IMR-90 (cell line): ENCODE measurements at regions not wholly inside any gene's neighbourhood (a gene's known extent, or its start where the extent isn't known, plus 50 kb on each side); places are given as distances from the start of the nearest gene placed in this dataset.

Source experiments
- ATAC-seq: fragments of 200-7000 bp; cut with Tn5 transposase; 2 replicates; pipeline ENCODE4 v1.9.1; 2020; ENCODE audit warnings: low read depth, mild to moderate bottlenecking, moderate library complexity
- BruUV-seq: library from RNA; stranded (reverse); fragments of 400-500 nt; replicated peaks from 2 replicates; lab custom pipeline; 2021; lab: Mats Ljungman, UMichigan
- CTCF ChIA-PET: fragments of 300-600 bp; formaldehyde crosslinking; extraction: SDS; loops from one replicate; lab custom pipeline; 2021; ENCODE audit warnings: antibody characterized with exemption; lab: Yijun Ruan, JAX
- POLR2A ChIA-PET: fragments of 300-600 bp; sonication (Branson Sonifier 250); formaldehyde crosslinking; loops from one replicate; lab custom pipeline; 2022; ENCODE audit warnings: antibody characterized with exemption; ENCODE audit not compliant: unreplicated experiment; lab: Charles Lee
- DNase-seq: peaks from one replicate; pipeline ENCODE4 v3.0.0; 2013
- H2AFZ ChIP-seq: replicated peaks from 2 replicates; pipeline ENCODE3; 2013; ENCODE audit warnings: low read length, mild to moderate bottlenecking; ENCODE audit not compliant: poor library complexity
- H2AK5ac ChIP-seq: 2 replicates; pipeline ENCODE4 v1.6.1; 2013; ENCODE audit warnings: low read depth, low read length, inconsistent platforms
- H2AK9ac ChIP-seq: replicated peaks from 2 replicates; pipeline ENCODE3; 2013; ENCODE audit warnings: mild to moderate bottlenecking, low read depth, low read length, moderate library complexity; ENCODE audit not compliant: poor library complexity
- H2BK120ac ChIP-seq: 2 replicates; pipeline ENCODE4 v1.6.1; 2013; ENCODE audit warnings: low read depth, low read length, inconsistent platforms
- H2BK15ac ChIP-seq: 3 replicates; pipeline ENCODE4 v1.6.1; 2013; ENCODE audit warnings: low read depth, low read length, inconsistent platforms
- H2BK20ac ChIP-seq: 2 replicates; pipeline ENCODE4 v1.6.1; 2013; ENCODE audit warnings: low read depth, mild to moderate bottlenecking, inconsistent platforms, low read length, moderate library complexity
- H2BK5ac ChIP-seq: 2 replicates; pipeline ENCODE4 v1.6.1; 2013; ENCODE audit warnings: mild to moderate bottlenecking, low read depth, low read length, inconsistent platforms; ENCODE audit not compliant: poor library complexity, severe bottlenecking
- H3K14ac ChIP-seq: replicated peaks from 2 replicates; pipeline ENCODE4 v1.6.1; 2013; ENCODE audit warnings: low read depth, low read length, inconsistent platforms
- H3K18ac ChIP-seq: 2 replicates; pipeline ENCODE4 v1.6.1; 2013; ENCODE audit warnings: low read depth, low read length, control low read depth
- H3K23ac ChIP-seq: 2 replicates; pipeline ENCODE4 v1.6.1; 2013; ENCODE audit warnings: low read depth, low read length, inconsistent platforms
- H3K27ac ChIP-seq: 2 replicates; pipeline ENCODE4 v1.5.1; 2013; ENCODE audit warnings: mild to moderate bottlenecking, control low read depth, low read length; ENCODE audit not compliant: insufficient read depth
- H3K27me3 ChIP-seq: 2 replicates; pipeline ENCODE4 v1.6.1; 2013; ENCODE audit warnings: low read length; ENCODE audit not compliant: control insufficient read depth, insufficient read depth
- H3K36me3 ChIP-seq: 2 replicates; pipeline ENCODE4 v1.6.1; 2013; ENCODE audit warnings: low read length, mixed read lengths; ENCODE audit not compliant: control insufficient read depth, insufficient read depth
- H3K4ac ChIP-seq: 2 replicates; pipeline ENCODE4 v1.6.1; 2013; ENCODE audit warnings: low read depth, low read length, inconsistent platforms
- H3K4me1 ChIP-seq: 2 replicates; pipeline ENCODE4 v1.6.1; 2013; ENCODE audit warnings: low read length, mixed read lengths; ENCODE audit not compliant: control insufficient read depth, insufficient read depth
- H3K4me2 ChIP-seq: 2 replicates; pipeline ENCODE4 v1.6.1; 2013; ENCODE audit warnings: low read depth, mild to moderate bottlenecking, control low read depth, low read length, moderate library complexity
- H3K4me3 ChIP-seq: 2 replicates; pipeline ENCODE4 v1.5.1; 2013; ENCODE audit warnings: low read depth, mild to moderate bottlenecking, control low read depth, low read length, moderate library complexity; ENCODE audit not compliant: insufficient read depth
- H3K56ac ChIP-seq: 2 replicates; pipeline ENCODE4 v1.6.1; 2013; ENCODE audit warnings: low read length, inconsistent platforms; ENCODE audit not compliant: insufficient read depth; ENCODE audit errors: extremely low read depth
- H3K79me1 ChIP-seq, 2 experiments: 2 replicates each; pipeline ENCODE4 v1.6.1; 2013; ENCODE audit warnings: low read length in 2 of 2, inconsistent platforms in 1 of 2, low read depth in 1 of 2
- H3K9ac ChIP-seq: 2 replicates; pipeline ENCODE4 v1.6.1; 2013; ENCODE audit warnings: low read depth, low read length, control low read depth
- H3K9me1 ChIP-seq: 2 replicates; pipeline ENCODE4 v1.6.1; 2013; ENCODE audit warnings: low read length, inconsistent platforms; ENCODE audit not compliant: insufficient read depth
- H3K9me3 ChIP-seq: 2 replicates; pipeline ENCODE4 v1.6.1; 2013; ENCODE audit warnings: low read length; ENCODE audit not compliant: control insufficient read depth, insufficient read depth
- H4K20me1 ChIP-seq: 2 replicates; pipeline ENCODE4 v1.6.1; 2013; ENCODE audit warnings: low read length, inconsistent platforms; ENCODE audit not compliant: insufficient read depth
- H4K5ac ChIP-seq: 2 replicates; pipeline ENCODE4 v1.6.1; 2013; ENCODE audit warnings: mild to moderate bottlenecking, low read depth, low read length, control low read depth
- H4K8ac ChIP-seq, 2 experiments: 2 replicates each; pipeline ENCODE4 v1.6.1; 2013; ENCODE audit warnings: low read depth in 2 of 2, low read length in 2 of 2, control low read depth in 1 of 2, inconsistent platforms in 1 of 2
- H4K91ac ChIP-seq: 2 replicates; pipeline ENCODE4 v1.6.1; 2013; ENCODE audit warnings: low read depth, low read length, inconsistent platforms; ENCODE audit not compliant: insufficient read depth
- BHLHE40 ChIP-seq: fragments of 150-350 bp; IDR thresholded peaks from 2 replicates; pipeline ENCODE4 v1.6.1; 2016; ENCODE audit warnings: mild to moderate bottlenecking, low read depth, low read length
- CEBPB ChIP-seq: IDR thresholded peaks from 2 replicates; pipeline ENCODE4 v1.6.1; 2012; ENCODE audit warnings: low read depth, low read length, improper control_type of control experiment
- CHD1 ChIP-seq: IDR thresholded peaks from 2 replicates; pipeline ENCODE4 v1.6.1; 2012; ENCODE audit warnings: low read depth, low read length, improper control_type of control experiment
- CTCF ChIP-seq: conservative IDR thresholded peaks from 2 replicates; pipeline ENCODE4 v1.5.1; 2012; ENCODE audit warnings: mild to moderate bottlenecking, low read depth, low read length, improper control_type of control experiment
- ELK1 ChIP-seq: fragments of 150-350 bp; IDR thresholded peaks from 2 replicates; pipeline ENCODE4 v1.6.1; 2016; ENCODE audit warnings: low read depth, mild to moderate bottlenecking, low read length, moderate library complexity, borderline replicate concordance
- FOS ChIP-seq: fragments of 150-350 bp; IDR thresholded peaks from 2 replicates; pipeline ENCODE4 v1.6.1; 2016; ENCODE audit warnings: low read depth, low read length
- MAFK ChIP-seq: IDR thresholded peaks from 2 replicates; pipeline ENCODE4 v1.6.1; 2012; ENCODE audit warnings: low read depth, low read length, improper control_type of control experiment
- MAZ ChIP-seq: IDR thresholded peaks from 2 replicates; pipeline ENCODE4 v1.6.1; 2012; ENCODE audit warnings: low read depth, mild to moderate bottlenecking, low read length, improper control_type of control experiment, moderate library complexity, borderline replicate concordance
- MXI1 ChIP-seq: IDR thresholded peaks from 2 replicates; pipeline ENCODE4 v1.6.1; 2012; ENCODE audit warnings: low read depth, mild to moderate bottlenecking, low read length, moderate library complexity, borderline replicate concordance
- NFE2L2 ChIP-seq: fragments of 150-350 bp; IDR thresholded peaks from 2 replicates; pipeline ENCODE4 v1.6.1; 2016; ENCODE audit warnings: low read depth, mild to moderate bottlenecking, low read length
- POLR2A ChIP-seq: IDR thresholded peaks from 2 replicates; pipeline ENCODE4 v1.6.1; 2012; ENCODE audit warnings: mild to moderate bottlenecking, low read depth, low read length
- RAD21 ChIP-seq: IDR thresholded peaks from 2 replicates; pipeline ENCODE4 v1.6.1; 2012; ENCODE audit warnings: low read length, improper control_type of control experiment
- RCOR1 ChIP-seq: IDR thresholded peaks from 2 replicates; pipeline ENCODE4 v1.6.1; 2012; ENCODE audit warnings: mild to moderate bottlenecking, low read length, improper control_type of control experiment; ENCODE audit not compliant: insufficient replicate concordance
- RFX5 ChIP-seq: IDR thresholded peaks from 2 replicates; pipeline ENCODE4 v1.8.0; 2012; ENCODE audit warnings: low read depth, mild to moderate bottlenecking, low read length, moderate library complexity
- SMC3 ChIP-seq: fragments of 150-350 bp; IDR thresholded peaks from 2 replicates; pipeline ENCODE4 v1.6.1; 2016; ENCODE audit warnings: low read depth, mild to moderate bottlenecking, antibody characterized with exemption, low read length, moderate library complexity
- USF2 ChIP-seq: fragments of 150-350 bp; IDR thresholded peaks from 2 replicates; pipeline ENCODE4 v1.6.1; 2017; ENCODE audit warnings: mild to moderate bottlenecking, antibody characterized with exemption, low read length, low read depth
- WGBS, 2 experiments: methylation state at CpG; one replicate each; pipeline versions ENCODE4 v1.1.5 to v1.1.7; 2013; ENCODE audit warnings: missing lambda C conversion rate in 2 of 2; ENCODE audit not compliant: insufficient read length in 1 of 2; ENCODE audit errors: extremely low coverage in 2 of 2; 5-methylcytosine and 5-hydroxymethylcytosine counted together
- dilution Hi-C: fragments of 300-500 bp; cut with HindIII; formaldehyde crosslinking; loops from one replicate; pipeline ENCODE4 v1.14.3; 2018; ENCODE audit warnings: low sequenced_read_pairs; ENCODE audit not compliant: unreplicated experiment
- in situ Hi-C: fragments of 300-500 bp; cut with MboI; formaldehyde crosslinking; loops from 3 replicates; pipeline ENCODE4 v1.14.3; 2019; ENCODE audit warnings: low sequenced_read_pairs, inconsistent platforms, mixed read lengths
- intact Hi-C: fragments of 100-400 bp; cut with micrococcal nuclease; formaldehyde crosslinking; loops from 2 replicates; pipeline ENCODE4 v1.10.0; 2022

GRCh38 chr22:26910845-26911244 lies 253.5 kb downstream of the MIAT start:
- no peak overlapping the region for H3K18ac ChIP-seq
- no peak overlapping the region for H4K91ac ChIP-seq
- no peak overlapping the region for H2BK20ac ChIP-seq
- H3K36me3 ChIP-seq = no peaks in the 10 kb centered on the region
- H2AFZ ChIP-seq = no peak overlapping the region
- ChIA-PET POLR2A (no interaction called here), CTCF (no interaction called here)
- H4K8ac ChIP-seq = no peak overlapping the region
- peaks cover 2% of the 10 kb centered on the region for H3K9me3 ChIP-seq
- H2BK120ac ChIP-seq = no peak overlapping the region
- H3K56ac ChIP-seq = no peak overlapping the region
- ATAC-seq (no peak), DNase-seq (no peak)
- intact Hi-C loops (no loop called here), in situ Hi-C loops (no loop called here), dilution Hi-C loops (no loop called here)
- no peak overlapping the region for H3K9ac ChIP-seq
- no peak overlapping the region for H3K23ac ChIP-seq
- H2AK9ac ChIP-seq = no peak overlapping the region
- H3K27me3 ChIP-seq = peaks cover 66% of the 10 kb centered on the region
- TF ChIP-seq USF2 (no peak), FOS (no peak), CHD1 (no peak), CEBPB (no peak), POLR2A (no peak), ELK1 (no peak), MAZ (no peak), NFE2L2 (no peak), RAD21 (no peak), SMC3 (no peak), MXI1 (no peak), BHLHE40 (no peak), RCOR1 (no peak), RFX5 (no peak), MAFK (no peak), CTCF (no peak)
- no peaks in the 10 kb centered on the region for H3K9me1 ChIP-seq
- H3K79me1 ChIP-seq = no peaks in the 10 kb centered on the region
- no peak overlapping the region for H2BK15ac ChIP-seq
- H3K4me3 ChIP-seq = no peak overlapping the region
- no peak overlapping the region for H2AK5ac ChIP-seq
- no peak overlapping the region for H3K4me2 ChIP-seq
- H4K20me1 ChIP-seq = no peaks in the 10 kb centered on the region
- no peak overlapping the region for H2BK5ac ChIP-seq
- no peak overlapping the region for H3K14ac ChIP-seq
- no peaks in the 10 kb centered on the region for H3K4me1 ChIP-seq
- no peak overlapping the region for H3K27ac ChIP-seq
- BruUV-seq = no TSS peak
- WGBS, 2 experiments = no CpG with 5 or more reads among the region's 4 CpGs
- H4K5ac ChIP-seq = no peak overlapping the region
- H3K4ac ChIP-seq = no peak overlapping the region
